ENCODE measurements at regions not wholly inside any gene's neighbourhood (a gene's known extent, or its start where the extent isn't known, plus 50 kb on each side); places are given as distances from the start of the nearest gene placed in this dataset.

- no peaks in the 10 kb centered on the region for H3K36me3 ChIP-seq (ENCODE audit: control insufficient read depth, insufficient read depth, low read length)
- no peak overlapping the region for H3K27ac ChIP-seq (ENCODE audit: low read length)
- H3K9me3 ChIP-seq (ENCODE audit: control insufficient read depth, insufficient read depth, low read length) = no peaks in the 10 kb centered on the region
- DNase-seq (ENCODE audit: low read depth, low spot score) = no peak
- no peaks in the 10 kb centered on the region for H3K27me3 ChIP-seq (ENCODE audit: control insufficient read depth, insufficient read depth, low read length)
- no peaks in the 10 kb centered on the region for H3K4me1 ChIP-seq (ENCODE audit: control insufficient read depth, insufficient read depth, low read length)
- WGBS (ENCODE audit: insufficient coverage, insufficient read length) = no CpG with 5 or more reads among the region's 2 CpGs
- no peak overlapping the region for H3K4me3 ChIP-seq (ENCODE audit: low read length)
Observed at GRCh38 chrY:8551323-8551722, 785.9 kb upstream of the TSPY4 start.

GRCh38 chrY:8552168-8552805, 785.0 kb upstream of the TSPY4 start:
- H3K36me3 ChIP-seq (ENCODE audit: control insufficient read depth, insufficient read depth, low read length) = no peaks in the 10 kb centered on the region
- no CpG with 5 or more reads among the region's 1 CpG for WGBS (ENCODE audit: insufficient coverage, insufficient read length)
- no peaks in the 10 kb centered on the region for H3K27me3 ChIP-seq (ENCODE audit: control insufficient read depth, insufficient read depth, low read length)
- H3K9me3 ChIP-seq (ENCODE audit: control insufficient read depth, insufficient read depth, low read length) = no peaks in the 10 kb centered on the region
- no peak overlapping the region for H3K4me3 ChIP-seq (ENCODE audit: low read length)
- no peaks in the 10 kb centered on the region for H3K4me1 ChIP-seq (ENCODE audit: control insufficient read depth, insufficient read depth, low read length)
- H3K27ac ChIP-seq (ENCODE audit: low read length) = no peak overlapping the region
- DNase-seq (ENCODE audit: low read depth, low spot score) = no peak

GRCh38 chrY:8553614-8554013, 783.6 kb upstream of the TSPY4 start:
- no peaks in the 10 kb centered on the region for H3K4me1 ChIP-seq (ENCODE audit: control insufficient read depth, insufficient read depth, low read length)
- no peaks in the 10 kb centered on the region for H3K9me3 ChIP-seq (ENCODE audit: control insufficient read depth, insufficient read depth, low read length)
- H3K36me3 ChIP-seq (ENCODE audit: control insufficient read depth, insufficient read depth, low read length) = no peaks in the 10 kb centered on the region
- no peaks in the 10 kb centered on the region for H3K27me3 ChIP-seq (ENCODE audit: control insufficient read depth, insufficient read depth, low read length)
- DNase-seq (ENCODE audit: low read depth, low spot score) = no peak
- WGBS (ENCODE audit: insufficient coverage, insufficient read length) = no CpG with 5 or more reads among the region's 8 CpGs
- no peak overlapping the region for H3K4me3 ChIP-seq (ENCODE audit: low read length)
- no peak overlapping the region for H3K27ac ChIP-seq (ENCODE audit: low read length)

- Histone ChIP-seq H3K27ac (ENCODE audit: low read length) (no peak overlapping the region), H3K27me3 (ENCODE audit: control insufficient read depth, insufficient read depth, low read length) (no peaks in the 10 kb centered on the region), H3K4me1 (ENCODE audit: control insufficient read depth, insufficient read depth, low read length) (no peaks in the 10 kb centered on the region), H3K36me3 (ENCODE audit: control insufficient read depth, insufficient read depth, low read length) (no peaks in the 10 kb centered on the region), H3K9me3 (ENCODE audit: control insufficient read depth, insufficient read depth, low read length) (no peaks in the 10 kb centered on the region), H3K4me3 (ENCODE audit: low read length) (no peak overlapping the region)
- no peak for DNase-seq (ENCODE audit: low read depth, low spot score)
- no CpG with 5 or more reads among the region's 2 CpGs for WGBS (ENCODE audit: insufficient coverage, insufficient read length)
Observed at GRCh38 chrY:8561385-8561784, 775.9 kb upstream of the TSPY4 start.

- no peak for DNase-seq (ENCODE audit: low read depth, low spot score)
- H3K27ac ChIP-seq (ENCODE audit: low read length) = no peak overlapping the region
- no peaks in the 10 kb centered on the region for H3K4me1 ChIP-seq (ENCODE audit: control insufficient read depth, insufficient read depth, low read length)
- H3K27me3 ChIP-seq (ENCODE audit: control insufficient read depth, insufficient read depth, low read length) = no peaks in the 10 kb centered on the region
- no peaks in the 10 kb centered on the region for H3K9me3 ChIP-seq (ENCODE audit: control insufficient read depth, insufficient read depth, low read length)
- WGBS (ENCODE audit: insufficient coverage, insufficient read length) = no CpG with 5 or more reads among the region's 8 CpGs
- H3K36me3 ChIP-seq (ENCODE audit: control insufficient read depth, insufficient read depth, low read length) = no peaks in the 10 kb centered on the region
- H3K4me3 ChIP-seq (ENCODE audit: low read length) = no peak overlapping the region
Observed at GRCh38 chrY:8562456-8563090, 774.7 kb upstream of the TSPY4 start.

GRCh38 chrY:8564421-8564820, 772.8 kb upstream of the TSPY4 start:
- H3K4me3 ChIP-seq (ENCODE audit: low read length) = no peak overlapping the region
- DNase-seq (ENCODE audit: low read depth, low spot score) = no peak
- H3K36me3 ChIP-seq (ENCODE audit: control insufficient read depth, insufficient read depth, low read length) = no peaks in the 10 kb centered on the region
- H3K9me3 ChIP-seq (ENCODE audit: control insufficient read depth, insufficient read depth, low read length) = no peaks in the 10 kb centered on the region
- no peaks in the 10 kb centered on the region for H3K4me1 ChIP-seq (ENCODE audit: control insufficient read depth, insufficient read depth, low read length)
- H3K27me3 ChIP-seq (ENCODE audit: control insufficient read depth, insufficient read depth, low read length) = no peaks in the 10 kb centered on the region
- no peak overlapping the region for H3K27ac ChIP-seq (ENCODE audit: low read length)
- no CpG with 5 or more reads among the region's 3 CpGs for WGBS (ENCODE audit: insufficient coverage, insufficient read length)

- no peaks in the 10 kb centered on the region for H3K27me3 ChIP-seq (ENCODE audit: control insufficient read depth, insufficient read depth, low read length)
- H3K36me3 ChIP-seq (ENCODE audit: control insufficient read depth, insufficient read depth, low read length) = no peaks in the 10 kb centered on the region
- no peaks in the 10 kb centered on the region for H3K4me1 ChIP-seq (ENCODE audit: control insufficient read depth, insufficient read depth, low read length)
- H3K4me3 ChIP-seq (ENCODE audit: low read length) = no peak overlapping the region
- no CpG with 5 or more reads among the region's 2 CpGs for WGBS (ENCODE audit: insufficient coverage, insufficient read length)
- H3K27ac ChIP-seq (ENCODE audit: low read length) = no peak overlapping the region
- no peak for DNase-seq (ENCODE audit: low read depth, low spot score)
- H3K9me3 ChIP-seq (ENCODE audit: control insufficient read depth, insufficient read depth, low read length) = no peaks in the 10 kb centered on the region
Observed at GRCh38 chrY:8566198-8566597, 771.1 kb upstream of the TSPY4 start.

- H3K36me3 ChIP-seq (ENCODE audit: control insufficient read depth, insufficient read depth, low read length) = no peaks in the 10 kb centered on the region
- H3K9me3 ChIP-seq (ENCODE audit: control insufficient read depth, insufficient read depth, low read length) = no peaks in the 10 kb centered on the region
- no peaks in the 10 kb centered on the region for H3K27me3 ChIP-seq (ENCODE audit: control insufficient read depth, insufficient read depth, low read length)
- H3K4me3 ChIP-seq (ENCODE audit: low read length) = no peak overlapping the region
- H3K27ac ChIP-seq (ENCODE audit: low read length) = no peak overlapping the region
- no peak for DNase-seq (ENCODE audit: low read depth, low spot score)
- H3K4me1 ChIP-seq (ENCODE audit: control insufficient read depth, insufficient read depth, low read length) = no peaks in the 10 kb centered on the region
Observed at GRCh38 chrY:8570384-8570783, 766.9 kb upstream of the TSPY4 start.

GRCh38 chrY:8572916-8573315, 764.3 kb upstream of the TSPY4 start:
- Histone ChIP-seq H3K36me3 (ENCODE audit: control insufficient read depth, insufficient read depth, low read length) (no peaks in the 10 kb centered on the region), H3K27ac (ENCODE audit: low read length) (no peak overlapping the region), H3K27me3 (ENCODE audit: control insufficient read depth, insufficient read depth, low read length) (no peaks in the 10 kb centered on the region), H3K9me3 (ENCODE audit: control insufficient read depth, insufficient read depth, low read length) (no peaks in the 10 kb centered on the region), H3K4me3 (ENCODE audit: low read length) (no peak overlapping the region), H3K4me1 (ENCODE audit: control insufficient read depth, insufficient read depth, low read length) (no peaks in the 10 kb centered on the region)
- no peak for DNase-seq (ENCODE audit: low read depth, low spot score)
- no CpG with 5 or more reads among the region's 2 CpGs for WGBS (ENCODE audit: insufficient coverage, insufficient read length)

- H3K9me3 ChIP-seq (ENCODE audit: control insufficient read depth, insufficient read depth, low read length) = no peaks in the 10 kb centered on the region
- H3K27ac ChIP-seq (ENCODE audit: low read length) = no peak overlapping the region
- no peak overlapping the region for H3K4me3 ChIP-seq (ENCODE audit: low read length)
- no CpG with 5 or more reads among the region's 1 CpG for WGBS (ENCODE audit: insufficient coverage, insufficient read length)
- no peaks in the 10 kb centered on the region for H3K36me3 ChIP-seq (ENCODE audit: control insufficient read depth, insufficient read depth, low read length)
- H3K4me1 ChIP-seq (ENCODE audit: control insufficient read depth, insufficient read depth, low read length) = no peaks in the 10 kb centered on the region
- H3K27me3 ChIP-seq (ENCODE audit: control insufficient read depth, insufficient read depth, low read length) = no peaks in the 10 kb centered on the region
- no peak for DNase-seq (ENCODE audit: low read depth, low spot score)
Observed at GRCh38 chrY:8582277-8582850, 754.9 kb upstream of the TSPY4 start.

- Histone ChIP-seq H3K4me1 (ENCODE audit: control insufficient read depth, insufficient read depth, low read length) (no peaks in the 10 kb centered on the region), H3K27me3 (ENCODE audit: control insufficient read depth, insufficient read depth, low read length) (no peaks in the 10 kb centered on the region), H3K27ac (ENCODE audit: low read length) (no peak overlapping the region), H3K4me3 (ENCODE audit: low read length) (no peak overlapping the region), H3K36me3 (ENCODE audit: control insufficient read depth, insufficient read depth, low read length) (no peaks in the 10 kb centered on the region), H3K9me3 (ENCODE audit: control insufficient read depth, insufficient read depth, low read length) (no peaks in the 10 kb centered on the region)
- no CpG with 5 or more reads among the region's 4 CpGs for WGBS (ENCODE audit: insufficient coverage, insufficient read length)
- no peak for DNase-seq (ENCODE audit: low read depth, low spot score)
Observed at GRCh38 chrY:8583191-8583590, 754.1 kb upstream of the TSPY4 start.
